ENCODE measurements at regions not wholly inside any gene's neighbourhood (a gene's known extent, or its start where the extent isn't known, plus 50 kb on each side); places are given as distances from the start of the nearest gene placed in this dataset.
"Not testable (repeated sequence)": the region's sequence is repeated elsewhere in the genome, so short reads cannot be mapped to it uniquely, and the experiment has no call there.

- no peaks in the 10 kb centered on the region for H3K79me2 ChIP-seq (ENCODE audit: insufficient read depth, low read length)
- no peaks in the 10 kb centered on the region for H3K9me3 ChIP-seq (ENCODE audit: low read depth, low read length)
- no peaks in the 10 kb centered on the region for H3K4me1 ChIP-seq (ENCODE audit: insufficient read depth, low read length)
- no peak overlapping the region for H3K4me3 ChIP-seq (ENCODE audit: insufficient read depth, low read length)
- TF ChIP-seq CTCF (IDR thresholded peaks at IDR 0.05; ENCODE audit: extremely low read depth, low read depth, low read length): no peak
- H3K27me3 ChIP-seq (ENCODE audit: insufficient read depth, low read length): no peaks in the 10 kb centered on the region
- no peaks in the 10 kb centered on the region for H3K36me3 ChIP-seq (ENCODE audit: insufficient read depth, low read length)
- H2AFZ ChIP-seq (ENCODE audit: low read length): no peak overlapping the region
- no peak overlapping the region for H3K27ac ChIP-seq (ENCODE audit: low read depth, low read length)
- no peaks in the 10 kb centered on the region for H4K20me1 ChIP-seq (ENCODE audit: insufficient read depth, low read length)
- DNase-seq (ENCODE audit: insufficient read length, low spot score, missing footprints): no peak
- no peak overlapping the region for H3K4me2 ChIP-seq (ENCODE audit: insufficient read depth, low read length)
These were observed 120.8 kb upstream of the PCDH20 start for GRCh38 chr13:61536433-61536832.

GRCh38 chr13:61531383-61532065 is 115.9 kb upstream of the PCDH20 start:
- no peak overlapping the region for H3K4me2 ChIP-seq (ENCODE audit: insufficient read depth, low read length)
- H3K36me3 ChIP-seq (ENCODE audit: insufficient read depth, low read length): no peaks in the 10 kb centered on the region
- H2AFZ ChIP-seq (ENCODE audit: low read length): no peak overlapping the region
- no peaks in the 10 kb centered on the region for H4K20me1 ChIP-seq (ENCODE audit: insufficient read depth, low read length)
- no peaks in the 10 kb centered on the region for H3K27me3 ChIP-seq (ENCODE audit: insufficient read depth, low read length)
- H3K4me3 ChIP-seq (ENCODE audit: insufficient read depth, low read length): no peak overlapping the region
- no peaks in the 10 kb centered on the region for H3K4me1 ChIP-seq (ENCODE audit: insufficient read depth, low read length)
- H3K9me3 ChIP-seq (ENCODE audit: low read depth, low read length): no peaks in the 10 kb centered on the region
- DNase-seq (ENCODE audit: insufficient read length, low spot score, missing footprints): no peak
- no peak for TF ChIP-seq CTCF (IDR thresholded peaks at IDR 0.05; ENCODE audit: extremely low read depth, low read depth, low read length)
- H3K27ac ChIP-seq (ENCODE audit: low read depth, low read length): no peak overlapping the region
- H3K79me2 ChIP-seq (ENCODE audit: insufficient read depth, low read length): no peaks in the 10 kb centered on the region

- not testable (repeated sequence) for H2AFZ ChIP-seq (ENCODE audit: low read length); DNase-seq (ENCODE audit: insufficient read length, low spot score, missing footprints); H3K79me2 ChIP-seq (ENCODE audit: insufficient read depth, low read length); H3K4me2 ChIP-seq (ENCODE audit: insufficient read depth, low read length); H3K4me3 ChIP-seq (ENCODE audit: insufficient read depth, low read length); H4K20me1 ChIP-seq (ENCODE audit: insufficient read depth, low read length); H3K27me3 ChIP-seq (ENCODE audit: insufficient read depth, low read length); H3K36me3 ChIP-seq (ENCODE audit: insufficient read depth, low read length); H3K9me3 ChIP-seq (ENCODE audit: low read depth, low read length); H3K27ac ChIP-seq (ENCODE audit: low read depth, low read length); H3K4me1 ChIP-seq (ENCODE audit: insufficient read depth, low read length)
These were observed 103.6 kb upstream of the PCDH20 start for GRCh38 chr13:61519214-61519613.

DNA sequence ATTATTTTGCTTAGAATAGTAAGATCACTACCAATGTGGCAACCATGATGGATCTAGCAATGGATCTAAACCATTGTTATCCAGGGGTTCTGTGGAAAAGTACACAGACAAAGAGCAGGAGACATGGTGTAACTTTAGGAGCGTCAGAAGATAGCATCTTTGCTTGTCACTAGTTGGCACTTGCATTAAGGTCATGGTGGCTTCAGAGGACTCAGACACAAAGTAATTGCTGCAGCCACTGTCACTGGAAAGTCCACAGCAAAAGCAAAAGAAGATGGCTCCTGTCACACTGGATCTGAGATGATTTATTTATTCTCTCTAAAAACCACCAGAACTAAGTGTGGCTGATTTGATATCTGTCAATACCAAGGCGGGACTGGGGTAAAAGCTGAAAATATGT is 93.3 kb upstream of the PCDH20 start:
- no peak for TF ChIP-seq CTCF (IDR thresholded peaks at IDR 0.05; ENCODE audit: extremely low read depth, low read depth, low read length)

More for the DNA sequence above, 93.3 kb upstream of the PCDH20 start:
- no peaks in the 10 kb centered on the region for H3K36me3 ChIP-seq (ENCODE audit: insufficient read depth, low read length)
- H2AFZ ChIP-seq (ENCODE audit: low read length): no peak overlapping the region
- no peak overlapping the region for H3K4me2 ChIP-seq (ENCODE audit: insufficient read depth, low read length)
- H3K79me2 ChIP-seq (ENCODE audit: insufficient read depth, low read length): no peaks in the 10 kb centered on the region
- peaks cover 5% of the 10 kb centered on the region for H3K9me3 ChIP-seq (ENCODE audit: low read depth, low read length)
- no peak overlapping the region for H3K27ac ChIP-seq (ENCODE audit: low read depth, low read length)
- no peak for DNase-seq (ENCODE audit: insufficient read length, low spot score, missing footprints)
- no peaks in the 10 kb centered on the region for H3K4me1 ChIP-seq (ENCODE audit: insufficient read depth, low read length)
- no peaks in the 10 kb centered on the region for H3K27me3 ChIP-seq (ENCODE audit: insufficient read depth, low read length)
- H3K4me3 ChIP-seq (ENCODE audit: insufficient read depth, low read length): no peak overlapping the region
- no peaks in the 10 kb centered on the region for H4K20me1 ChIP-seq (ENCODE audit: insufficient read depth, low read length)

All from osteoblast (primary cell).